CD4-positive, alpha-beta T cell (primary cell): ENCODE measurements at regions not wholly inside any gene's neighbourhood (a gene's known extent, or its start where the extent isn't known, plus 50 kb on each side); places are given as distances from the start of the nearest gene placed in this dataset.

Experiments used
- ATAC-seq: fragments of 200-7000 bp; cut with Tn5 transposase; one replicate; pipeline ENCODE4 v1.10.0; 2022; ENCODE audit warnings: mild to moderate bottlenecking; ENCODE audit not compliant: poor library complexity
- CTCF ChIA-PET: fragments of 350-600 bp; sonication (Branson Sonifier 250); formaldehyde crosslinking; loops from one replicate; lab custom pipeline; 2021; ENCODE audit warnings: antibody characterized with exemption, inconsistent platforms; lab: Charles Lee
- POLR2A ChIA-PET: fragments of 350-600 bp; sonication (Branson Sonifier 250); formaldehyde crosslinking; loops from one replicate; lab custom pipeline; 2021; ENCODE audit warnings: antibody characterized with exemption, inconsistent platforms; lab: Charles Lee
- DNase-seq, 14 experiments: peaks; one replicate each; pipeline ENCODE4 v3.0.0-alpha.2; 2013 to 2020; ENCODE audit warnings: mixed read lengths in 2 of 14
- H3K27ac ChIP-seq, 2 donors: one replicate each; pipeline versions ENCODE4 v1.5.1 to v1.7.0; 2013; ENCODE audit warnings: low read length in 2 of 2, low read depth in 1 of 2, mild to moderate bottlenecking in 1 of 2
- H3K27me3 ChIP-seq, 2 experiments: 1 replicate in 1 of 2; 2 replicates in 1 of 2; pipeline versions ENCODE4 v1.6.1 to v1.7.0; 2013; ENCODE audit warnings: low read length in 2 of 2, control low read depth in 1 of 2, mild to moderate bottlenecking in 1 of 2, moderate library complexity in 1 of 2; ENCODE audit not compliant: insufficient read depth in 2 of 2, control insufficient read depth in 1 of 2
- H3K36me3 ChIP-seq: one replicate; pipeline ENCODE4 v1.6.1; 2013; ENCODE audit warnings: low read length, control low read depth; ENCODE audit not compliant: insufficient read depth
- H3K4me1 ChIP-seq: one replicate; pipeline ENCODE4 v1.6.1; 2013; ENCODE audit warnings: low read length, control low read depth; ENCODE audit not compliant: insufficient read depth
- H3K4me3 ChIP-seq: one replicate; pipeline ENCODE4 v1.5.1; 2013; ENCODE audit warnings: mild to moderate bottlenecking, low read length, moderate library complexity
- H3K9me3 ChIP-seq, 2 experiments: 1 replicate in 1 of 2; 2 replicates in 1 of 2; pipeline versions ENCODE4 v1.6.1 to v1.7.0; 2013; ENCODE audit warnings: low read length in 2 of 2, mild to moderate bottlenecking in 2 of 2, control low read depth in 1 of 2, moderate library complexity in 1 of 2; ENCODE audit not compliant: control insufficient read depth in 1 of 2, insufficient read depth in 1 of 2
- H3K27ac Mint-ChIP-seq: one replicate; pipeline ENCODE4 v1.8.0; 2020; ENCODE audit warnings: mixed read lengths
- H3K27me3 Mint-ChIP-seq: one replicate; pipeline ENCODE4 v1.8.0; 2021; ENCODE audit warnings: mixed read lengths
- H3K36me3 Mint-ChIP-seq: one replicate; pipeline ENCODE4 v1.8.0; 2021; ENCODE audit warnings: low read depth, mixed read lengths
- H3K4me1 Mint-ChIP-seq: one replicate; pipeline ENCODE4 v1.8.0; 2021; ENCODE audit warnings: low read depth, mixed read lengths
- H3K4me3 Mint-ChIP-seq: one replicate; pipeline ENCODE4 v1.8.0; 2020; ENCODE audit warnings: mild to moderate bottlenecking, mixed read lengths
- H3K9me3 Mint-ChIP-seq: one replicate; pipeline ENCODE4 v1.8.0; 2020; ENCODE audit warnings: mixed read lengths
- intact Hi-C, 2 experiments: fragments of 100-400 bp; cut with DNase I in 1 of 2; cut with micrococcal nuclease in 1 of 2; formaldehyde crosslinking; loops; one replicate each; pipeline versions ENCODE4 v1.15.1 to v1.9.0; 2023 to 2025; cut with DNase I, micrococcal nuclease
- TF ChIP-seq, protein P1 (sequence below): fragments of 200-600 bp; IDR thresholded peaks from one replicate; pipeline ENCODE4 v1.8.0; 2022; ENCODE audit warnings: antibody characterized with exemption, mild to moderate bottlenecking

DNA sequence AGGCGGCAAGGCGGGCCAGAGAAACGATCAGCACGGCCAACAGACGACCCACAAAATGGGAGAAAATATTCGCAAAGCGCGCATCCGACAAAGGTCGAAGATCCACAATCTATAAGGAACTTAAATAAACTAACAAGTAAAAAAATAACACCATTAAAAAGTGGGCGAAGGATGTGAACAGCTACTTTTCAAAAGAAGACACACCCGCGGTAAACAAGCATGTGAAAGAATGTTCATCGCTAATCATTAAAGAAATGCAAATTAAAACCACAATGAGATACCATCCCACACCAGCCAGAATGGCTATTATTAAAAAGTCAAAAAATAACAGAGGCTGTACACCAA lies 117.8 kb upstream of the SIRPA start:
- Mint-ChIP-seq H3K4me3 (peak overlapping the region; percentile 81), H3K27ac (no peak overlapping the region), H3K9me3 (no peaks in the 10 kb centered on the region), H3K4me1 (peaks cover 16% of the 10 kb centered on the region), H3K36me3 (no peaks in the 10 kb centered on the region), H3K27me3 (peaks cover 18% of the 10 kb centered on the region)
- ATAC-seq = no peak
- ChIA-PET CTCF (interaction anchor here (0.8 to 1.9 kb wide), 16 partner anchors 9 to 312 kb away, joined by 3 to 25 read pairs (median 4); partner anchors contain the start of gene NSFL1C), POLR2A (interaction anchor here (1.3 to 1.6 kb wide), 3 partner anchors 221 to 311 kb away, joined by 5 to 6 read pairs (median 5); partner anchors contain the start of gene NSFL1C)
- peaks cover 9% of the 10 kb centered on the region for H3K4me1 ChIP-seq
- no peaks in the 10 kb centered on the region for H3K36me3 ChIP-seq
- no peak for DNase-seq
- peaks cover 4 to 11% of the 10 kb centered on the region in 2 experiments for H3K27me3 ChIP-seq
- no peaks in the 10 kb centered on the region for H3K9me3 ChIP-seq
- TF ChIP-seq, protein P1, sequence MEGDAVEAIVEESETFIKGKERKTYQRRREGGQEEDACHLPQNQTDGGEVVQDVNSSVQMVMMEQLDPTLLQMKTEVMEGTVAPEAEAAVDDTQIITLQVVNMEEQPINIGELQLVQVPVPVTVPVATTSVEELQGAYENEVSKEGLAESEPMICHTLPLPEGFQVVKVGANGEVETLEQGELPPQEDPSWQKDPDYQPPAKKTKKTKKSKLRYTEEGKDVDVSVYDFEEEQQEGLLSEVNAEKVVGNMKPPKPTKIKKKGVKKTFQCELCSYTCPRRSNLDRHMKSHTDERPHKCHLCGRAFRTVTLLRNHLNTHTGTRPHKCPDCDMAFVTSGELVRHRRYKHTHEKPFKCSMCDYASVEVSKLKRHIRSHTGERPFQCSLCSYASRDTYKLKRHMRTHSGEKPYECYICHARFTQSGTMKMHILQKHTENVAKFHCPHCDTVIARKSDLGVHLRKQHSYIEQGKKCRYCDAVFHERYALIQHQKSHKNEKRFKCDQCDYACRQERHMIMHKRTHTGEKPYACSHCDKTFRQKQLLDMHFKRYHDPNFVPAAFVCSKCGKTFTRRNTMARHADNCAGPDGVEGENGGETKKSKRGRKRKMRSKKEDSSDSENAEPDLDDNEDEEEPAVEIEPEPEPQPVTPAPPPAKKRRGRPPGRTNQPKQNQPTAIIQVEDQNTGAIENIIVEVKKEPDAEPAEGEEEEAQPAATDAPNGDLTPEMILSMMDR = no peak
- H3K27ac ChIP-seq = no peak overlapping the region
- intact Hi-C loops = loop anchor here (1.0 to 10.0 kb wide), 7 partner anchors 221 to 463 kb away; partner anchors contain the start of genes NSFL1C (in 1 of the 2), SIRPD (in 1 of the 2) and STK35 (in 1 of the 2)
- H3K4me3 ChIP-seq = peak overlapping the region; percentile 66

DNA sequence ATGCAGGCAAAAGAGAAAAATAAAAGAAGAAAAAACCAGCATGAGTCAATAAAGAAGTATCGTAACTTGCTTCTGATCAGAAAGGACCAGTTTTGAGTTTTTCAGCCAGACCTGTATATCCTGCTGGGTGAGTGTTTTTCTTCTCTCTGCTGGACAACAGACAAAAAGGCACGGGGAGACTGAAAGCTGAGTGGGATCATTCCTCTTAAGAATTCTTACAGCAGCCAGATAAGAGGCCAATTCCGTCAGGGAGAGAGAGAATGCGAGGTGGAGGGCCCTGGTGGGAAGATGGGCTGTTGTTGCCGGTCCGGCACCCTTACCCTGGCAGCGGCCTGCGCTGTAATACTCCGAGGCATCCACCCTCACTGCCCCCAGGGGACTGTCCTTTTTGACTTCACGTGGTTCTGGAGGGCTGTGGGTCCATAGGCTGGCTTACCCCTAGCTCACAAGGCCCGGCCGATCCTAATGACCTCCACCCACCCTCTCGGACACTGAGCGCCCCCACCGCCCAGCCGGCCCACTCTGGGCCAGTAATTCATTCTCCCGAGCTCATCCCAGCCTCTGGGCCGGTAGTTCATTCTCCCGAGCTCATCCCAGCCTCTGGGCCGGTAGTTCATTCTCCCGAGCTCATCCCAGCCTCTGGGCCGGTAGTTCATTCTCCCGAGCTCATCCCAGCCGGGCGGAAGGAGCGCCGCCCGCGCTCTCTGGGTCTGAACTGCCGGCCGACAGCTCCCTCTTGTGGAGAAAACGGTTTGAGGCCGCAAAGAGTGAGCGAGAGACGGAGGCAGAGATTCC lies 118.3 kb upstream of the SIRPA start:
- intact Hi-C loops = loop anchor here (1.0 to 10.0 kb wide), 7 partner anchors 220 to 462 kb away; partner anchors contain the start of genes NSFL1C (in 1 of the 2), SIRPD (in 1 of the 2) and STK35 (in 1 of the 2)
- H3K27ac Mint-ChIP-seq = no peak overlapping the region
- Histone ChIP-seq H3K4me1 (peaks cover 9% of the 10 kb centered on the region), H3K9me3 (no peaks in the 10 kb centered on the region), H3K27me3 (peaks cover 0 to 11% of the 10 kb centered on the region in 2 experiments), H3K27ac (no peak overlapping the region), H3K36me3 (no peaks in the 10 kb centered on the region), H3K4me3 (peak overlapping the region; percentile 66)
- peak; percentile 93 for ATAC-seq
- peaks cover 17% of the 10 kb centered on the region for H3K27me3 Mint-ChIP-seq
- peaks cover 16% of the 10 kb centered on the region for H3K4me1 Mint-ChIP-seq
- H3K4me3 Mint-ChIP-seq = peak overlapping the region; percentile 81
- TF ChIP-seq, protein P1 = peak; percentile 77
- ChIA-PET CTCF (interaction anchor here (0.5 to 1.9 kb wide), 21 partner anchors 9 to 946 kb away, joined by 3 to 25 read pairs (median 4); partner anchors contain the start of gene NSFL1C), POLR2A (interaction anchor here (0.5 to 1.6 kb wide), 5 partner anchors 45 to 310 kb away, joined by 3 to 6 read pairs (median 5); partner anchors contain the start of gene NSFL1C)
- H3K9me3 Mint-ChIP-seq = no peaks in the 10 kb centered on the region
- no peaks in the 10 kb centered on the region for H3K36me3 Mint-ChIP-seq
- peak; percentile 70 to 90 (median 81) for DNase-seq

DNA sequence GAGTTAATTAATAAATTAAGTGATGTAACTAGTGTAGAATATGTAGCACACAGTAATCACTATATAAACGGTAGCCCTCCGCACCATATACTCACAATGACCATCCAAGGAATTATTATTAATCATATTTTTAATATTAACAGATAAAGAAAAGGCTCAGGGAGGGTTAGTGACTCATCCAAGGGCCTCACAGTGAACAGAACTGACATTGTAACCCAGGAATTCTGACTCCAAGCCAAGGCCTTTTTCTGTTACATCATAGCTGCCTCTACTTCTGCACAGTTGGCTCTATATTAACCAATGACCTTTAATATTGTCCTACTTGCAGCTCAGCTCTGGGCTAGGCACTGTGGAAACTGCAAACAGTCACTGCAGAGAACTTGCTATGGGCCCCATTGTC lies 117.5 kb upstream of the SIRPG start:
- peaks cover 0 to 5% of the 10 kb centered on the region in 2 experiments for H3K27me3 ChIP-seq
- H3K9me3 Mint-ChIP-seq = no peaks in the 10 kb centered on the region
- H3K4me1 Mint-ChIP-seq = peaks cover 16% of the 10 kb centered on the region
- no peaks in the 10 kb centered on the region for H3K9me3 ChIP-seq
- no peaks in the 10 kb centered on the region for H3K36me3 ChIP-seq
- intact Hi-C loops = loop anchor here in 1 of 2 experiments (10.0 kb wide), 2 partner anchors 330 to 460 kb away; partner anchors contain the start of gene STK35
- H3K36me3 Mint-ChIP-seq = no peaks in the 10 kb centered on the region
- peaks cover 9% of the 10 kb centered on the region for H3K4me1 ChIP-seq
- H3K4me3 Mint-ChIP-seq = peak overlapping the region; percentile 9
- POLR2A ChIA-PET = no interaction called here
- CTCF ChIA-PET = no interaction called here
- DNase-seq (no peak), ATAC-seq (no peak)
- no peak overlapping the region for H3K27ac Mint-ChIP-seq
- H3K27me3 Mint-ChIP-seq = peaks cover 8% of the 10 kb centered on the region
- H3K27ac ChIP-seq = no peak overlapping the region
- TF ChIP-seq, protein P1 = no peak
- no peak overlapping the region for H3K4me3 ChIP-seq
